MM.1S (cell line): ENCODE measurements at regions not wholly inside any gene's neighbourhood (a gene's known extent, or its start where the extent isn't known, plus 50 kb on each side); places are given as distances from the start of the nearest gene placed in this dataset.

Source experiments
- EZH2 ChIP-seq: fragments of 300-600 bp; sonication (generic); optimal IDR thresholded peaks from 2 replicates; pipeline ENCODE3; 2017; ENCODE audit warnings: low read depth, mild to moderate bottlenecking, antibody characterized with exemption, low read length, mixed read lengths
- TF ChIP-seq, protein P1 (sequence below): fragments of 300-600 bp; sonication (generic); IDR thresholded peaks from 2 replicates; pipeline ENCODE4 v1.5.1; 2016; ENCODE audit warnings: antibody characterized with exemption, low read length, mixed read lengths

DNA sequence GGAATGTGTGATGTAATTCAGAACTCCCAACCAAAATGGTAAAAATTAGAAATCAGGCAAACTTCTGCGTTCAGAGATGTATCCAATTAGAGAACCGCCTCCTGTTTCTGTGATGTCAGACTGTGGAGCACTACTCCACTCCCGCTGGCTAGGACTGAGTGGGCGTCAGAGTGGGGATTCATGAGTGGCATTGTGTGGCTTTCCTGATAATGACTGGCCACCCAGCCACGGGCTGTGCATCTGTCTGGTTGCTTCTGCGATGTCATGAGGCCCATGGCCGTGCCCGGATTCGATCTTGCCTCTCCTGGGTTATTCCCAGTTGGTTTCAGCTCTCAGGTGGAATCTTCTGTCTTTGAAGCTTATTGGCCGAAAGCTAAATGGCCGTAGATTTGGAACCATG, 87.1 kb upstream of the KCNA1 start:
- no peak for TF ChIP-seq EZH2
- TF ChIP-seq, protein P1, sequence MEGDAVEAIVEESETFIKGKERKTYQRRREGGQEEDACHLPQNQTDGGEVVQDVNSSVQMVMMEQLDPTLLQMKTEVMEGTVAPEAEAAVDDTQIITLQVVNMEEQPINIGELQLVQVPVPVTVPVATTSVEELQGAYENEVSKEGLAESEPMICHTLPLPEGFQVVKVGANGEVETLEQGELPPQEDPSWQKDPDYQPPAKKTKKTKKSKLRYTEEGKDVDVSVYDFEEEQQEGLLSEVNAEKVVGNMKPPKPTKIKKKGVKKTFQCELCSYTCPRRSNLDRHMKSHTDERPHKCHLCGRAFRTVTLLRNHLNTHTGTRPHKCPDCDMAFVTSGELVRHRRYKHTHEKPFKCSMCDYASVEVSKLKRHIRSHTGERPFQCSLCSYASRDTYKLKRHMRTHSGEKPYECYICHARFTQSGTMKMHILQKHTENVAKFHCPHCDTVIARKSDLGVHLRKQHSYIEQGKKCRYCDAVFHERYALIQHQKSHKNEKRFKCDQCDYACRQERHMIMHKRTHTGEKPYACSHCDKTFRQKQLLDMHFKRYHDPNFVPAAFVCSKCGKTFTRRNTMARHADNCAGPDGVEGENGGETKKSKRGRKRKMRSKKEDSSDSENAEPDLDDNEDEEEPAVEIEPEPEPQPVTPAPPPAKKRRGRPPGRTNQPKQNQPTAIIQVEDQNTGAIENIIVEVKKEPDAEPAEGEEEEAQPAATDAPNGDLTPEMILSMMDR: no peak
